GM21390 (cell line): ENCODE measurements at regions not wholly inside any gene's neighbourhood (a gene's known extent, or its start where the extent isn't known, plus 50 kb on each side); places are given as distances from the start of the nearest gene placed in this dataset.
"Not testable (repeated sequence)": the region's sequence is repeated elsewhere in the genome, so short reads cannot be mapped to it uniquely, and the experiment has no call there.

Experiments
- ATAC-seq: cut with Tn5 transposase; IDR thresholded peaks from one replicate; pipeline ENCODE4 v1.9.1; 2021; ENCODE audit not compliant: unreplicated experiment

DNA sequence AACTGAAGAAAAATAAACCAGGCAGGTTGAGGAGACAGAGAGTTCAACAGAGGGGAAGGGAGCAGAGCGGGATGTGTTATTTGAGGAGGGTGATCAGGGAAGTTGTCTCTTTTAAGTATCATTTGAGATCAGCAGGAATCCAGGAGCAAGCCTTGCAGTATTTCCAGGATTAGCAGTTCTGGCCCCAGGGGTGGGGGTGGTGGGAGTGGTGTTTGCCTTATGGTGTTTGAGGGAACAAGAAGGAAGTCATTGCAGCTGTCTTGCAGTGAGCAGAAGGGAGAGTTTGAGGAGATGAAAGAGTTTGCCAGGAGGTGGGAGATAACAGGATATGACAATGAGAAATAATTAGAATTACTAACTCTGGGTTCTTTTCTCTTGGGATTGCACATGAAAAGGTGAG is 418.6 kb downstream of the NELL2 start:
- ATAC-seq = no peak

DNA sequence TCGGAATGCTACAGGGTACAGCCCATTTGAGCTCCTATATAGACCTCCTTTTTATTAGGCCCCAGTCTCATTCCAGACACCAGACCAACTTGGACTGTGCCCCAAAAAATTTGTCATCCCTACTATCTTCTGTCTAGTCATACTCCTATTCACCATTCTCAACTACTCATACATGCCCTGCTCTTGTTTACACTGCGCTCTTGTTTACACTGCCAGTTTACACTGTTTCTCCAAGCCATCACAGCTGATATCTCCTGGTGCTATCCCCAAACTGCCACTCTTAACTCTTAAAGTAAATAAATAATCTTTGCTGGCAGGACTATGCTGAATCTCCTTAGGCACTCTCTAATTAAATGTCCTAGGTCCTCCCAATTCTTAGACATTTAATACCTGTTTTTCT is 421.2 kb downstream of the NELL2 start:
- ATAC-seq = not testable (repeated sequence)

DNA sequence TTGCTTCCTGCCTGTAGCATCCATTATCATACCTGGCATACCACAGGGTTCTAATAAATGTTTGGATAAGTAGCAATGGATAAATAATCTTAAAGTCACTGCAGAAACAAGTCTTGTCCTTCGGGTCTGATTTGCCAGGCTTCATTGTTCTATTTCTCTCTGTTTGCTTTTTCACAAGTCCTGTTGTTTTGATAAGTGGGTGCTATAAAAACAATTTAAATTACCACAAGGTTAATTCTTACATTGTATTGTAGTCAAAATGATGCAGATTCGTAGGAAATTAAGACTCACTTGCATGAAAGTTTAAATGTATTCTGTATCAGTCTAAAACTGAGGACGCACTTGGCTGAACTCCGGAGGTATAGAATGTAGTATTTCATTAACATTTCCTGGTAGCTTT is 429.9 kb downstream of the NELL2 start:
- ATAC-seq = no peak

DNA sequence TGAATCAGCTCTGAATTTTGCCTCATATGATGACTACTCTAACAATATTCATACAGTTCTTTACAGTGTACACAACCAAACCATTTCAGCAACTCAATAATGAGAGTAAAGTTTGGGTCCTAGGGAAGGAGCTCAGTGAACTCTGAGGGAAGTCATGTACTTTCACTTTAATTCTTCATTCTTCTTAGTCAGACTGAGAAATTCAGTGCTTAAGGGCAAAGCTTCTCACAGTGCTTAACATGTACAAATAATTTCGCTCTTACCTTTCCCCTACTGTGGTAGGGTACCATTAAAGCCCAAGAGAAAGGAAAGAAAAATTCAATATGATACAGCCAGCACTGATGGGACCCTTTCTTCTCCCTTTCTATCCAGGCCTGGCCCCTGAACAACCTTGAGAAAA is 435.0 kb downstream of the NELL2 start:
- ATAC-seq = peak; percentile 78
